H1 (cell line): ENCODE measurements at regions not wholly inside any gene's neighbourhood (a gene's known extent, or its start where the extent isn't known, plus 50 kb on each side); places are given as distances from the start of the nearest gene placed in this dataset.

Experiments
- CTCF ChIA-PET: fragments of 300-600 bp; sonication (Branson Sonifier 250); formaldehyde crosslinking; loops from one replicate; lab custom pipeline; 2021; ENCODE audit not compliant: partially characterized antibody; lab: Charles Lee
- POLR2A ChIA-PET: fragments of 300-600 bp; sonication (Branson Sonifier 250); formaldehyde crosslinking; loops from one replicate; lab custom pipeline; 2021; ENCODE audit warnings: inconsistent platforms; ENCODE audit not compliant: partially characterized antibody; lab: Charles Lee
- DNase-seq, 2 experiments: peaks; one replicate each; pipeline versions ENCODE4 v3.0.0 to v3.0.0-alpha.2; 2010 to 2022; ENCODE audit warnings: low spot score in 2 of 2, low read depth in 1 of 2, mixed read lengths in 1 of 2
- FAIRE-seq: peaks from 2 replicates; lab custom pipeline; 2011; peaks lifted over from hg19 to GRCh38; lab: Jason Lieb, UNC
- H2AFZ ChIP-seq: 2 replicates; pipeline ENCODE4 v1.8.1; 2012; ENCODE audit warnings: low read length, inconsistent platforms
- H2AK5ac ChIP-seq: 2 replicates; pipeline ENCODE4 v1.6.1; 2013; ENCODE audit warnings: low read depth, low read length
- H2BK120ac ChIP-seq: replicated peaks from 2 replicates; pipeline ENCODE3; 2013; ENCODE audit warnings: low read depth, low read length, inconsistent platforms
- H2BK12ac ChIP-seq: 2 replicates; pipeline ENCODE4 v1.6.1; 2013; ENCODE audit warnings: low read depth, low read length
- H2BK15ac ChIP-seq: 2 replicates; pipeline ENCODE4 v1.6.1; 2013; ENCODE audit warnings: low read length
- H2BK20ac ChIP-seq: 2 replicates; pipeline ENCODE4 v1.6.1; 2013; ENCODE audit warnings: low read length
- H2BK5ac ChIP-seq: 2 replicates; pipeline ENCODE4 v1.6.1; 2013; ENCODE audit warnings: low read depth, low read length
- H3K14ac ChIP-seq: 2 replicates; pipeline ENCODE4 v1.6.1; 2013; ENCODE audit warnings: inconsistent platforms; ENCODE audit not compliant: insufficient read length
- H3K18ac ChIP-seq: 2 replicates; pipeline ENCODE4 v1.6.1; 2013; ENCODE audit warnings: low read length; ENCODE audit errors: extremely low read depth
- H3K23ac ChIP-seq: 2 replicates; pipeline ENCODE4 v1.6.1; 2013; ENCODE audit warnings: inconsistent platforms; ENCODE audit not compliant: insufficient read length
- H3K23me2 ChIP-seq: 2 replicates; pipeline ENCODE4 v1.6.1; 2013; ENCODE audit warnings: low read depth, low read length
- H3K27ac ChIP-seq: 2 replicates; pipeline ENCODE4 v1.6.1; 2011; ENCODE audit warnings: low read depth, low read length, inconsistent platforms
- H3K27me3 ChIP-seq, 4 experiments: replicated peaks in 1 of 4; 1 replicate in 1 of 4; 2 replicates in 3 of 4; pipeline versions ENCODE4 v1.6.1 to v1.8.1; 2011 to 2013; ENCODE audit warnings: low read length in 3 of 4, mild to moderate bottlenecking in 3 of 4, inconsistent platforms in 2 of 4, mixed read lengths in 2 of 4, moderate library complexity in 1 of 4; ENCODE audit not compliant: control insufficient read depth in 3 of 4, insufficient read depth in 3 of 4; ENCODE audit errors: extremely low read depth in 1 of 4
- H3K36me3 ChIP-seq, 4 experiments: 2 replicates each; pipeline versions ENCODE4 v1.6.1 to v1.8.1; 2011 to 2013; ENCODE audit warnings: mild to moderate bottlenecking in 4 of 4, low read length in 3 of 4, moderate library complexity in 2 of 4, control low read depth in 1 of 4, inconsistent platforms in 1 of 4; ENCODE audit not compliant: insufficient read depth in 4 of 4, control insufficient read depth in 2 of 4
- H3K4ac ChIP-seq: replicated peaks from 2 replicates; pipeline ENCODE3; 2013; ENCODE audit warnings: low read length, low read depth, mixed read lengths, inconsistent platforms; ENCODE audit not compliant: insufficient read length
- H3K4me1 ChIP-seq, 4 experiments: replicated peaks in 1 of 4; 1 replicate in 1 of 4; 2 replicates in 3 of 4; pipeline versions ENCODE4 v1.6.1 to v1.8.1; 2011 to 2013; ENCODE audit warnings: low read length in 3 of 4, inconsistent platforms in 2 of 4, mixed read lengths in 1 of 4; ENCODE audit not compliant: insufficient read depth in 4 of 4, control insufficient read depth in 3 of 4
- H3K4me2 ChIP-seq, 2 experiments: 2 replicates each; pipeline versions ENCODE4 v1.6.1 to v1.8.1; 2011 to 2013; ENCODE audit warnings: low read depth in 2 of 2, low read length in 2 of 2, control low read depth in 1 of 2, inconsistent platforms in 1 of 2, mild to moderate bottlenecking in 1 of 2; ENCODE audit not compliant: insufficient read depth in 1 of 2
- H3K4me3 ChIP-seq, 4 experiments: fragments of 200-600, 300-600 bp in 1 of 4; sonication (generic), shearing (Covaris generic), sonication (Bioruptor Twin) in 1 of 4; 2 replicates each; pipeline versions ENCODE4 v1.5.1 to v1.8.1; 2011 to 2016; ENCODE audit warnings: low read length in 4 of 4, low read depth in 3 of 4, control low read depth in 2 of 4, inconsistent platforms in 2 of 4, mild to moderate bottlenecking in 2 of 4, mixed read lengths in 1 of 4, moderate library complexity in 1 of 4; ENCODE audit not compliant: insufficient read depth in 2 of 4; ENCODE audit errors: extremely low read depth in 1 of 4
- H3K56ac ChIP-seq: replicated peaks from 2 replicates; pipeline ENCODE3; 2013; ENCODE audit warnings: low read depth, mild to moderate bottlenecking, mixed read lengths, low read length, inconsistent platforms; ENCODE audit not compliant: insufficient read length
- H3K79me1 ChIP-seq: 2 replicates; pipeline ENCODE4 v1.6.1; 2013; ENCODE audit warnings: low read depth, low read length, control low read depth
- H3K79me2 ChIP-seq, 2 experiments: 2 replicates each; pipeline versions ENCODE4 v1.6.1 to v1.8.1; 2012 to 2013; ENCODE audit warnings: low read length in 2 of 2, mild to moderate bottlenecking in 2 of 2, inconsistent platforms in 1 of 2; ENCODE audit not compliant: insufficient read depth in 2 of 2, control insufficient read depth in 1 of 2
- H3K9ac ChIP-seq, 4 experiments: replicated peaks in 1 of 4; 1 replicate in 1 of 4; 2 replicates in 3 of 4; pipeline versions ENCODE4 v1.6.1 to v1.8.1; 2011 to 2013; ENCODE audit warnings: low read depth in 3 of 4, low read length in 3 of 4, control low read depth in 2 of 4, mild to moderate bottlenecking in 2 of 4, moderate library complexity in 2 of 4, inconsistent platforms in 1 of 4; ENCODE audit errors: extremely low read depth in 1 of 4
- H3K9me3 ChIP-seq, 2 experiments: 2 replicates each; pipeline versions ENCODE4 v1.6.1 to v1.8.1; 2012 to 2013; ENCODE audit warnings: mild to moderate bottlenecking in 2 of 2, moderate library complexity in 2 of 2, control low read depth in 1 of 2, inconsistent platforms in 1 of 2, low read depth in 1 of 2, low read length in 1 of 2, mixed read lengths in 1 of 2; ENCODE audit not compliant: insufficient read depth in 2 of 2
- H4K20me1 ChIP-seq, 2 experiments: replicated peaks in 1 of 2; 2 replicates each; pipeline versions ENCODE3 to v1.8.1; 2011 to 2013; ENCODE audit warnings: inconsistent platforms in 2 of 2, low read length in 2 of 2, mild to moderate bottlenecking in 1 of 2; ENCODE audit not compliant: insufficient read depth in 2 of 2, control insufficient read depth in 1 of 2
- H4K5ac ChIP-seq: 2 replicates; pipeline ENCODE4 v1.6.1; 2013; ENCODE audit warnings: low read length, low read depth, mixed read lengths, inconsistent platforms; ENCODE audit not compliant: insufficient read length
- H4K8ac ChIP-seq: 2 replicates; pipeline ENCODE4 v1.8.0; 2013; ENCODE audit warnings: mild to moderate bottlenecking, moderate library complexity, low read length, inconsistent platforms; ENCODE audit not compliant: insufficient read depth; ENCODE audit errors: extremely low read depth
- H4K91ac ChIP-seq: replicated peaks from 2 replicates; pipeline ENCODE3; 2013; ENCODE audit warnings: low read length, mixed read lengths, inconsistent platforms; ENCODE audit not compliant: insufficient read length
- BCL11A ChIP-seq, 2 experiments: IDR thresholded peaks; one replicate each; pipeline ENCODE4 v1.6.1; 2011; ENCODE audit warnings: low read depth in 2 of 2, low read length in 2 of 2, mild to moderate bottlenecking in 2 of 2
- CTBP2 ChIP-seq: IDR thresholded peaks from 2 replicates; pipeline ENCODE4 v1.7.0; 2011; ENCODE audit warnings: borderline replicate concordance, mild to moderate bottlenecking, moderate library complexity, mixed read lengths, low read length; ENCODE audit not compliant: insufficient read depth, insufficient read length
- EGR1 ChIP-seq: IDR thresholded peaks from 2 replicates; pipeline ENCODE4 v1.6.1; 2011; ENCODE audit warnings: low read depth, low read length, borderline replicate concordance
- GABPA ChIP-seq: IDR thresholded peaks from 2 replicates; pipeline ENCODE4 v1.6.1; 2011; ENCODE audit warnings: mild to moderate bottlenecking, low read length, moderate library complexity, borderline replicate concordance; ENCODE audit not compliant: insufficient read depth
- GTF2F1 ChIP-seq: IDR thresholded peaks from 2 replicates; pipeline ENCODE4 v1.6.1; 2012; ENCODE audit warnings: low read depth, low read length, improper control_type of control experiment, borderline replicate concordance
- HDAC2 ChIP-seq, 2 experiments: fragments of 300-600 bp in 1 of 2; sonication (generic) in 1 of 2; IDR thresholded peaks; 2 replicates each; pipeline ENCODE4 v1.6.1; 2011 to 2012; ENCODE audit warnings: low read depth in 2 of 2, low read length in 2 of 2, mild to moderate bottlenecking in 2 of 2, moderate library complexity in 2 of 2, borderline replicate concordance in 1 of 2, inconsistent platforms in 1 of 2
- POU5F1 ChIP-seq: IDR thresholded peaks from 2 replicates; pipeline ENCODE4 v1.6.1; 2011; ENCODE audit warnings: low read depth, mild to moderate bottlenecking, low read length, moderate library complexity
- RXRA ChIP-seq: IDR thresholded peaks from 2 replicates; pipeline ENCODE4 v1.6.1; 2011; ENCODE audit warnings: low read depth, mild to moderate bottlenecking, low read length, moderate library complexity; ENCODE audit not compliant: insufficient read depth
- SAP30 ChIP-seq: fragments of 300-600 bp; sonication (generic); IDR thresholded peaks from 2 replicates; pipeline ENCODE4 v1.7.1; 2012; ENCODE audit warnings: low read length, moderate library complexity, mild to moderate bottlenecking, inconsistent platforms; ENCODE audit not compliant: insufficient read depth, insufficient replicate concordance
- TEAD4 ChIP-seq: IDR thresholded peaks from 2 replicates; pipeline ENCODE4 v1.6.1; 2012; ENCODE audit warnings: low read depth, low read length, inconsistent platforms, mixed read lengths
- ZNF274 ChIP-seq: IDR thresholded peaks from 2 replicates; pipeline ENCODE4 v1.7.0; 2012; ENCODE audit warnings: low read length, borderline replicate concordance; ENCODE audit errors: extremely low read depth
- WGBS, 2 experiments: shearing (Covaris generic) in 1 of 2; methylation state at CpG; one replicate each; pipeline versions ENCODE4 v1.1.6 to v1.1.7; 2013 to 2015; ENCODE audit warnings: low lambda C conversion rate in 2 of 2, mixed read lengths in 2 of 2, inconsistent platforms in 1 of 2, low coverage in 1 of 2, missing lambda C conversion rate in 1 of 2; ENCODE audit not compliant: insufficient replicate concordance in 2 of 2, insufficient coverage in 1 of 2, insufficient read length in 1 of 2; ENCODE audit errors: extremely low coverage in 1 of 2, missing lambda C conversion rate in 1 of 2; 5-methylcytosine and 5-hydroxymethylcytosine counted together
- TF ChIP-seq, protein P1 (sequence below): IDR thresholded peaks from 2 replicates; pipeline ENCODE4 v1.6.1; 2012; ENCODE audit warnings: low read length, inconsistent platforms

DNA sequence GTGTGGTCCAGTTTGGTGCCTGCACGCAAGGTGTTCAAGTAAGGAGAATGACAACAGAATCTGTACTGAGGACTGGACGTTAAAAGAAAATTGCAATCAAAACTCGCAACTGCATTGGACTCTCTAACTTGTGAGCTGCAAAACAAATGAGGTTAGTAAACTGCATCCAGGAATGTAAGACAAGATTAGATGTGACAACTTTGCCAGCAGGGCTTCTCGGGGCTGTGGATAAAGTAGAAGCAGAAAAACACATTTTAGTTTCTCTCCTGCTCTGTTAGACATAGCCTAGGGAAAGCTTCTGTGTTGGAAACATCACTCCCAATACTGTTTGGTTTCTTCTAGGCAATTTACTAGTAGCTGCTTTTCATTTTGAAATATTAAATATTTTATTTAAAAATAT lies 338.2 kb upstream of the NAV3 start:
- H2BK5ac ChIP-seq, result no peak overlapping the region
- H4K20me1 ChIP-seq, result no peaks in the 10 kb centered on the region
- H3K9me3 ChIP-seq, result peaks cover 4 to 8% of the 10 kb centered on the region in 2 experiments; a peak in 2 of 4 replicates
- DNase-seq (no peak), FAIRE-seq (no peak)
- no peak overlapping the region for H2AFZ ChIP-seq
- no peaks in the 10 kb centered on the region for H3K23me2 ChIP-seq
- no peak overlapping the region for H3K4me3 ChIP-seq
- CTCF ChIA-PET, result no interaction called here
- H2AK5ac ChIP-seq, result no peak overlapping the region
- H3K79me2 ChIP-seq, result no peaks in the 10 kb centered on the region
- POLR2A ChIA-PET, result no interaction called here
- no peak overlapping the region for H3K4ac ChIP-seq
- no peak overlapping the region for H3K14ac ChIP-seq
- no peak overlapping the region for H3K56ac ChIP-seq
- H3K36me3 ChIP-seq, result no peaks in the 10 kb centered on the region
- no peak overlapping the region for H4K8ac ChIP-seq
- WGBS, 2 experiments, result 96% methylated on average over 4 of the region's 4 CpGs; no CpG with 5 or more reads in 1 of the 2 experiments
- H2BK20ac ChIP-seq, result no peak overlapping the region
- H3K23ac ChIP-seq, result no peak overlapping the region
- H4K5ac ChIP-seq, result no peak overlapping the region
- no peak overlapping the region for H3K27ac ChIP-seq
- H3K9ac ChIP-seq, result no peak overlapping the region
- no peak overlapping the region for H2BK12ac ChIP-seq
- no peak overlapping the region for H3K18ac ChIP-seq
- no peaks in the 10 kb centered on the region for H3K27me3 ChIP-seq
- H3K4me1 ChIP-seq, result no peaks in the 10 kb centered on the region
- no peaks in the 10 kb centered on the region for H3K79me1 ChIP-seq
- no peak overlapping the region for H2BK15ac ChIP-seq
- no peak overlapping the region for H3K4me2 ChIP-seq
- H2BK120ac ChIP-seq, result no peak overlapping the region
- H4K91ac ChIP-seq, result no peak overlapping the region
- TF ChIP-seq GABPA (no peak), POU5F1 (no peak), GTF2F1 (no peak), SAP30 (no peak), EGR1 (no peak), ZNF274 (no peak), BCL11A (IDR thresholded peaks at IDR 0.05; ENCODE audit: low read depth in 2 of 2, low read length in 2 of 2) (no peak), HDAC2 (IDR thresholded peaks at IDR 0.05; ENCODE audit: borderline replicate concordance in 1 of 2, low read depth in 2 of 2, low read length in 2 of 2) (no peak), TEAD4 (no peak), CTBP2 (no peak), RXRA (no peak)
- TF ChIP-seq, protein P1, sequence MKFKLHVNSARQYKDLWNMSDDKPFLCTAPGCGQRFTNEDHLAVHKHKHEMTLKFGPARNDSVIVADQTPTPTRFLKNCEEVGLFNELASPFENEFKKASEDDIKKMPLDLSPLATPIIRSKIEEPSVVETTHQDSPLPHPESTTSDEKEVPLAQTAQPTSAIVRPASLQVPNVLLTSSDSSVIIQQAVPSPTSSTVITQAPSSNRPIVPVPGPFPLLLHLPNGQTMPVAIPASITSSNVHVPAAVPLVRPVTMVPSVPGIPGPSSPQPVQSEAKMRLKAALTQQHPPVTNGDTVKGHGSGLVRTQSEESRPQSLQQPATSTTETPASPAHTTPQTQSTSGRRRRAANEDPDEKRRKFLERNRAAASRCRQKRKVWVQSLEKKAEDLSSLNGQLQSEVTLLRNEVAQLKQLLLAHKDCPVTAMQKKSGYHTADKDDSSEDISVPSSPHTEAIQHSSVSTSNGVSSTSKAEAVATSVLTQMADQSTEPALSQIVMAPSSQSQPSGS, result no peak
